Body of pancreas (tissue), 4 donors: ENCODE measurements at regions not wholly inside any gene's neighbourhood (a gene's known extent, or its start where the extent isn't known, plus 50 kb on each side); places are given as distances from the start of the nearest gene placed in this dataset.

ENCODE experiments used
- ATAC-seq: fragments of 150-250 bp; one replicate; pipeline ENCODE4 v1.9.1; 2016
- DNase-seq, 4 donors: peaks; one replicate each; pipeline ENCODE4 v3.0.0-alpha.2; 2019
- H3K27ac ChIP-seq, 4 donors: fragments of 200-600 bp; sonication (generic); 1 replicate in 3 of 4; 2 replicates in 1 of 4; pipeline versions ENCODE4 v1.5.1 to v1.6.1; 2016 to 2019; ENCODE audit warnings: mild to moderate bottlenecking in 1 of 4, mixed read lengths in 1 of 4, moderate library complexity in 1 of 4
- H3K27me3 ChIP-seq, 2 donors: fragments of 200-600 bp; sonication (generic); one replicate each; pipeline ENCODE4 v1.6.0; 2016; ENCODE audit warnings: mild to moderate bottlenecking in 1 of 2
- H3K36me3 ChIP-seq, 2 donors: fragments of 200-600 bp; sonication (generic); replicated peaks in 1 of 2; 2 replicates each; pipeline ENCODE4 v1.5.1; 2016; ENCODE audit warnings: low read depth in 2 of 2; ENCODE audit not compliant: insufficient read depth in 1 of 2
- H3K4me1 ChIP-seq: fragments of 200-600 bp; sonication (generic); one replicate; pipeline ENCODE4 v1.6.0; 2016
- H3K4me3 ChIP-seq, 2 donors: fragments of 200-600 bp; sonication (generic); 1 replicate in 1 of 2; 2 replicates in 1 of 2; pipeline ENCODE4 v1.5.1; 2016 to 2019
- H3K9me3 ChIP-seq, 3 donors: fragments of 200-600 bp; sonication (generic); 1 replicate in 2 of 3; 2 replicates in 1 of 3; pipeline ENCODE4 v1.5.1; 2016
- POLR2A ChIP-seq, 3 donors: fragments of 450-650 bp; IDR thresholded peaks; one replicate each; pipeline ENCODE4 v1.6.1; 2016; ENCODE audit warnings: antibody characterized with exemption in 3 of 3, mild to moderate bottlenecking in 2 of 3
- WGBS, 2 donors: methylation state at CpG; one replicate each; pipeline ENCODE4 v1.1.5; 2017; 5-methylcytosine and 5-hydroxymethylcytosine counted together
- intact Hi-C: fragments of 100-400 bp; cut with DNase I; formaldehyde crosslinking; loops from one replicate; pipeline ENCODE4 v1.15.1; 2023
- TF ChIP-seq, protein P1 (sequence below), 7 experiments: fragments of 450-650 bp in 4 of 7; fragments of 200-600 bp in 3 of 7; sonication (generic) in 3 of 7; IDR thresholded peaks; one replicate each; pipeline ENCODE4 v1.5.1; 2016 to 2019; ENCODE audit warnings: antibody characterized with exemption in 7 of 7

DNA sequence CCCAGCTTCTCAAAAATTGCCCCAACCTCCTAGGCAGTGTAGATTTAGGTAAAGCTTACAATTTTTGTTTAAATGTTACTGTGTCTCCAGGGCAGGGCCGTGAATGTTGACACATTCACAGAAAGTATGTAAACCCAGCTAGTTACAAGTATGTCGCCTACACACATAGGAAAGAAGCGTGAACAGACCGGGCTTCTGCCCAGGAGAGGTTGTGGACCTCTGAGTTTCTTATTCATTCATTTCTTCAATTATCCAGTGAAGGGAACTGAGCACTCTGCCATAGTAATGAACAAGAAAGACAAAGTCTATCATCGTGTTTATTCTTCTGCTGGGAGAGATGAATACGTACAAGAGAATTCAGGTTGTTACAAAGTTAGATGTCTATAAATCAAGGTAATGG lies 93.2 kb downstream of the TRIML1 start:
- Histone ChIP-seq H3K4me3 (no peak overlapping the region), H3K9me3 (no peaks in the 10 kb centered on the region), H3K36me3 (no peaks in the 10 kb centered on the region), H3K27me3 (peaks cover 0 to 4% of the 10 kb centered on the region in 2 donors), H3K27ac (no peak overlapping the region), H3K4me1 (no peaks in the 10 kb centered on the region)
- no peak for DNase-seq
- TF ChIP-seq, protein P1, sequence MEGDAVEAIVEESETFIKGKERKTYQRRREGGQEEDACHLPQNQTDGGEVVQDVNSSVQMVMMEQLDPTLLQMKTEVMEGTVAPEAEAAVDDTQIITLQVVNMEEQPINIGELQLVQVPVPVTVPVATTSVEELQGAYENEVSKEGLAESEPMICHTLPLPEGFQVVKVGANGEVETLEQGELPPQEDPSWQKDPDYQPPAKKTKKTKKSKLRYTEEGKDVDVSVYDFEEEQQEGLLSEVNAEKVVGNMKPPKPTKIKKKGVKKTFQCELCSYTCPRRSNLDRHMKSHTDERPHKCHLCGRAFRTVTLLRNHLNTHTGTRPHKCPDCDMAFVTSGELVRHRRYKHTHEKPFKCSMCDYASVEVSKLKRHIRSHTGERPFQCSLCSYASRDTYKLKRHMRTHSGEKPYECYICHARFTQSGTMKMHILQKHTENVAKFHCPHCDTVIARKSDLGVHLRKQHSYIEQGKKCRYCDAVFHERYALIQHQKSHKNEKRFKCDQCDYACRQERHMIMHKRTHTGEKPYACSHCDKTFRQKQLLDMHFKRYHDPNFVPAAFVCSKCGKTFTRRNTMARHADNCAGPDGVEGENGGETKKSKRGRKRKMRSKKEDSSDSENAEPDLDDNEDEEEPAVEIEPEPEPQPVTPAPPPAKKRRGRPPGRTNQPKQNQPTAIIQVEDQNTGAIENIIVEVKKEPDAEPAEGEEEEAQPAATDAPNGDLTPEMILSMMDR (IDR thresholded peaks at IDR 0.05) = no peak
- TF ChIP-seq POLR2A (IDR thresholded peaks at IDR 0.05) = no peak
- WGBS, 2 donors = 61 to 62% methylated on average over 6 of the region's 6 CpGs
- no peak for ATAC-seq
- intact Hi-C loops = no loop called here

DNA sequence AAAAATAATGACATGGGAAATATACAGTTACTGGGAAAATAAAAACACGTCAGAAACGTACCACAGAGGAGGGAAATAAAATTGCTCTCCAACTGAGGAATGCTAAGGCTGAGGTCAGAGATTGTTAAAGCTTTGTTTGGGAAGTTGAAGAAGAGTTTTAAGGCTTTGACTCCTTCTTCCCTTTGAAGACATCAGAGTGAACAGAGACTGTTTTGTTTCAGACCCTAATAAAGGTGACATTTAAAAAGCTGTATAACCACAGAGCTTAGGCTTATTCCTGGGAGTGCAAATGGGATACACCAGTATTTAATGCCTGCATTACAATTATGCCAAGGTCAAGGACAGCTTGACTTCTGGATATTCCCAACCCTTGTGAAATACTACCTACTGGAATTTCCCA lies 102.8 kb downstream of the TRIML1 start:
- ATAC-seq (no peak), DNase-seq (no peak)
- Histone ChIP-seq H3K4me3 (no peak overlapping the region), H3K27ac (no peak overlapping the region), H3K4me1 (no peaks in the 10 kb centered on the region), H3K36me3 (no peaks in the 10 kb centered on the region), H3K9me3 (no peaks in the 10 kb centered on the region), H3K27me3 (no peaks in the 10 kb centered on the region)
- TF ChIP-seq, protein P1 (IDR thresholded peaks at IDR 0.05) = no peak
- intact Hi-C loops = no loop called here
- 22 to 27% methylated on average over 2 of the region's 2 CpGs for WGBS, 2 donors

DNA sequence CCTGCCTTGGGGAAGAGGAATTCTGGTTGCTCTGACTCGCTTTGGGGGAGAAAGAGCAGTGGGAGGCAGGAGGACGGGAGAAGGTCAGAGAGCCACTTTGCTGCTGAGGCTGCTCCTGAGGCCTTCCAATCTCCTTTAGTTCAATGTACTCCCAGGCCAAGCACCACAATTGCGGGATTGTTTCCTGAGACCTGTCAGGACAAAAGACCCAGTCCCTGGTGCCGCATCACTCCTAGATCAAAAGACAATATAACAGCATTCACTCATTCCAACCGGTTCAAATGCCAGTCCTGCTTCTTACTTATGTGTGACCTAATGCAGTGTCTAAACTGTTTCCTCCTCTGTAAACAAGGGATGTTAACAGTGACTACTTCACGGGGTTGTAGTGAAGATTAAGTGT lies 106.4 kb downstream of the TRIML1 start:
- no peak overlapping the region for H3K4me3 ChIP-seq
- 33 to 41% methylated on average over 6 of the region's 6 CpGs for WGBS, 2 donors
- TF ChIP-seq, protein P1 (IDR thresholded peaks at IDR 0.05) = no peak
- no peak for TF ChIP-seq POLR2A (IDR thresholded peaks at IDR 0.05)
- DNase-seq (no peak), ATAC-seq (no peak)
- no peaks in the 10 kb centered on the region for H3K36me3 ChIP-seq
- no peaks in the 10 kb centered on the region for H3K27me3 ChIP-seq
- intact Hi-C loops = no loop called here
- H3K9me3 ChIP-seq = no peaks in the 10 kb centered on the region
- H3K4me1 ChIP-seq = no peaks in the 10 kb centered on the region
- no peak overlapping the region for H3K27ac ChIP-seq

DNA sequence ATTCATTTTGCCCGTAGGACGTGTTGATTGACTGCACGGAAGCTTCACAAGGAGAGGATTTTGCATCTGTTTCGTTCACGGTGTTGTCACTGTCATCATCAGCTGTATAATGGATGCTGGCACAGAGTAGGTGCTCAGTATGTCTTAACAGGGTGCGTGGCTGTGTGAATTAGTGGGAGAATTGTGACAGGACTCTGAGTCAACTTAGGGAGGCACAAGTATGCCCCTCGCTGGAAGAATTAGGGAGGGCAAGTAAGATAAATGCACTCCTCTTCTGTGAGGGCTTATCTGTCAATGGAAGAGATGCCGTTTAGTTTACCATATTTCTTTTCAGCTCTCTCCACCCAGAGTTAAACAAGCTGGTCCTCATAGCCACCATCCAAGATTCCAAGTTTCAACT lies 107.2 kb downstream of the TRIML1 start:
- Histone ChIP-seq H3K27me3 (no peaks in the 10 kb centered on the region), H3K4me1 (no peaks in the 10 kb centered on the region), H3K36me3 (no peaks in the 10 kb centered on the region), H3K27ac (no peak overlapping the region), H3K9me3 (no peaks in the 10 kb centered on the region), H3K4me3 (no peak overlapping the region)
- WGBS, 2 donors = 25 to 39% methylated on average over 7 to 8 of the region's 8 CpGs
- ATAC-seq (no peak), DNase-seq (no peak)
- no peak for TF ChIP-seq POLR2A (IDR thresholded peaks at IDR 0.05)
- TF ChIP-seq, protein P1 (IDR thresholded peaks at IDR 0.05) = no peak
- intact Hi-C loops = no loop called here

DNA sequence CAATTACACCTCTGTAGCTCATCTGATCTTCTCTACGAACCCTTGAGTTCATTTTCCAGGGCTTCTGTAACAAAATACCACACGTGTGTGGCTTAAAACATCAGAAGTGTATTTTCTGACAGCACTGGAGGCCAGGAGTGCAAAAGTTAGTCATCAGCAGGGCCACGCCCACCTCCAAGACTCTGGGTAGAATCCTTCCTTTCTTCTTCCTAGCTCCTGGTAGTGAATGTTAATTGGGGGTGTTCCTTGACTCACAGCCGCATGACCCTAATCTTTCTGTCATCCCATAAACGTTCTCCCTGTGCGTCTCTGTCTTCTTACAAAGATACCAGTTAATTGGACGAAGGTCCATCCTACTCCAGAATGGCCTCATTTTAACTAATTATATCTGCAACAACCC lies 115.0 kb downstream of the TRIML1 start:
- Histone ChIP-seq H3K4me3 (no peak overlapping the region), H3K4me1 (no peaks in the 10 kb centered on the region), H3K36me3 (no peaks in the 10 kb centered on the region), H3K27me3 (no peaks in the 10 kb centered on the region), H3K27ac (no peak overlapping the region), H3K9me3 (no peaks in the 10 kb centered on the region)
- no peak for TF ChIP-seq POLR2A (IDR thresholded peaks at IDR 0.05)
- TF ChIP-seq, protein P1 (IDR thresholded peaks at IDR 0.05) = no peak
- intact Hi-C loops = no loop called here
- no peak for DNase-seq
- 48 to 66% methylated on average over 7 of the region's 7 CpGs for WGBS, 2 donors
- ATAC-seq = no peak
